NB4 (cell line): ENCODE measurements at regions not wholly inside any gene's neighbourhood (a gene's known extent, or its start where the extent isn't known, plus 50 kb on each side); places are given as distances from the start of the nearest gene placed in this dataset.

Experiments
- DNase-seq: peaks from one replicate; pipeline ENCODE4 v3.0.0; 2010; ENCODE audit warnings: low read depth
- H3K4me3 ChIP-seq: one replicate; pipeline ENCODE4 v1.5.1; 2011; ENCODE audit warnings: mild to moderate bottlenecking, low read depth, low read length, moderate library complexity
- MYC ChIP-seq: IDR thresholded peaks from 2 replicates; pipeline ENCODE4 v1.6.1; 2011; ENCODE audit warnings: low read depth, low read length
- POLR2A ChIP-seq: IDR thresholded peaks from 2 replicates; pipeline ENCODE4 v1.6.1; 2011; ENCODE audit warnings: mild to moderate bottlenecking; ENCODE audit not compliant: insufficient read length; ENCODE audit errors: extremely low read depth
- TF ChIP-seq, protein P1 (sequence below): IDR thresholded peaks from 2 replicates; pipeline ENCODE4 v1.6.1; 2011; ENCODE audit warnings: low read depth, low read length
- TF ChIP-seq, protein P2 (sequence below): IDR thresholded peaks from one replicate; pipeline ENCODE4 v1.5.1; 2012; ENCODE audit warnings: low read depth, low read length

DNA sequence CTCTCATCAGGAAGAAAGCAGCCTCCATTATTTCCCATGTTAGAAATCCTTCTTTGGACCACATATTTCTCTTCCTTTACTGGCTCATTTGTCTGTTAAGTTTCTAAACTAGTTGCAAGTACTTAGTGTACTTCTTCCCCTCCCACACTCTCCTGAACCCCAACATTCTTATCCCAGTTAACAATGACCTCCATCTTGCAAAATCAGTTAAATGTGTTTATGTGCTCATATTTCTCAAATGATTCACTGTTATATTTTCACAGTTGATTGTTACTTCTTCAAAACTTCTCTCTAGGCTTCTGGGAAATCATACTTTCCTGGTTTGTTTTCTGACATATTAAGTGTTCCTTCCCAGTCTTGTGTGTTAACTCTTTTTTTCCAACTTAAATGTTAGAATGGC, 856.9 kb downstream of the EPHA3 start:
- H3K4me3 ChIP-seq: no peak overlapping the region
- no peak for DNase-seq
- TF ChIP-seq POLR2A (no peak), MYC (no peak)
- TF ChIP-seq, protein P1, sequence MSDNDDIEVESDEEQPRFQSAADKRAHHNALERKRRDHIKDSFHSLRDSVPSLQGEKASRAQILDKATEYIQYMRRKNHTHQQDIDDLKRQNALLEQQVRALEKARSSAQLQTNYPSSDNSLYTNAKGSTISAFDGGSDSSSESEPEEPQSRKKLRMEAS: no peak
- TF ChIP-seq, protein P2, sequence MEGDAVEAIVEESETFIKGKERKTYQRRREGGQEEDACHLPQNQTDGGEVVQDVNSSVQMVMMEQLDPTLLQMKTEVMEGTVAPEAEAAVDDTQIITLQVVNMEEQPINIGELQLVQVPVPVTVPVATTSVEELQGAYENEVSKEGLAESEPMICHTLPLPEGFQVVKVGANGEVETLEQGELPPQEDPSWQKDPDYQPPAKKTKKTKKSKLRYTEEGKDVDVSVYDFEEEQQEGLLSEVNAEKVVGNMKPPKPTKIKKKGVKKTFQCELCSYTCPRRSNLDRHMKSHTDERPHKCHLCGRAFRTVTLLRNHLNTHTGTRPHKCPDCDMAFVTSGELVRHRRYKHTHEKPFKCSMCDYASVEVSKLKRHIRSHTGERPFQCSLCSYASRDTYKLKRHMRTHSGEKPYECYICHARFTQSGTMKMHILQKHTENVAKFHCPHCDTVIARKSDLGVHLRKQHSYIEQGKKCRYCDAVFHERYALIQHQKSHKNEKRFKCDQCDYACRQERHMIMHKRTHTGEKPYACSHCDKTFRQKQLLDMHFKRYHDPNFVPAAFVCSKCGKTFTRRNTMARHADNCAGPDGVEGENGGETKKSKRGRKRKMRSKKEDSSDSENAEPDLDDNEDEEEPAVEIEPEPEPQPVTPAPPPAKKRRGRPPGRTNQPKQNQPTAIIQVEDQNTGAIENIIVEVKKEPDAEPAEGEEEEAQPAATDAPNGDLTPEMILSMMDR: no peak

GRCh38 chr3:89966877-89967665, 859.6 kb downstream of the EPHA3 start:
- no peak for DNase-seq
- no peak overlapping the region for H3K4me3 ChIP-seq
- TF ChIP-seq, protein P1: no peak
- TF ChIP-seq POLR2A (no peak), MYC (no peak)
- TF ChIP-seq, protein P2: no peak

GRCh38 chr3:89971329-89971728, 863.9 kb downstream of the EPHA3 start:
- no peak for DNase-seq
- no peak for TF ChIP-seq POLR2A
- TF ChIP-seq, protein P1: no peak
- TF ChIP-seq MYC: no peak
- TF ChIP-seq, protein P2: no peak

DNA sequence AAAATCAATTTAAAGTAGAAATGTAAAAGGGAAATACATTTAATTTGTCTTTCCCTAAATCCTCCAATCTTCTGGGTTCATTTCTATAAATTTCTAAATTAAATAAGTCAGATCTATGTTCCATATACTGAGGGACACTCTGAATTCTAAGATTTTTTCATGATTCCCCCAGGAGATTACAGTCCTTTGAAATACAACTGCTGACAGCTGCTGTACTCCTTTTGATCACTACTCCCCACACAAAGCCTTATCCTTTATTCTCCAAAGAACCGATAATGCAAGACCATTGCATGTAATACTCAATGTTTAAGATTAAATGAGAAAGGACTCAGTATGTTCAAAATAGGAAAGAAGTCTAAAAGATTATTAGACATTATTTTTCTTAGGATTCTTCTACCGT, 865.7 kb downstream of the EPHA3 start:
- DNase-seq: no peak
- no peak overlapping the region for H3K4me3 ChIP-seq
- TF ChIP-seq, protein P1: no peak
- TF ChIP-seq, protein P2: no peak
- TF ChIP-seq MYC: no peak
- TF ChIP-seq POLR2A: no peak

More at GRCh38 chr3:89971329-89971728, 863.9 kb downstream of the EPHA3 start:
- H3K4me3 ChIP-seq: no peak overlapping the region

- no peak overlapping the region for H3K4me3 ChIP-seq
- TF ChIP-seq, protein P1: no peak
- TF ChIP-seq, protein P2: no peak
- TF ChIP-seq MYC: no peak
- no peak for TF ChIP-seq POLR2A
- no peak for DNase-seq
Measured at GRCh38 chr3:89974903-89975519, 867.6 kb downstream of the EPHA3 start.
